PC-9 (cell line): ENCODE measurements at regions not wholly inside any gene's neighbourhood (a gene's known extent, or its start where the extent isn't known, plus 50 kb on each side); places are given as distances from the start of the nearest gene placed in this dataset.
"Not testable (repeated sequence)": the region's sequence is repeated elsewhere in the genome, so short reads cannot be mapped to it uniquely, and the experiment has no call there.

Experiments used
- BruUV-seq: library from RNA; stranded (reverse); fragments of 400-500 nt; replicated peaks from 2 replicates; lab custom pipeline; 2021; lab: Mats Ljungman, UMichigan
- CTCF ChIA-PET: fragments of 300-600 bp; sonication (Branson Sonifier 250); formaldehyde crosslinking; loops from one replicate; lab custom pipeline; 2022; ENCODE audit warnings: antibody characterized with exemption; lab: Charles Lee
- POLR2A ChIA-PET: fragments of 300-600 bp; sonication (Branson Sonifier 250); formaldehyde crosslinking; loops from one replicate; lab custom pipeline; 2022; ENCODE audit warnings: antibody characterized with exemption; ENCODE audit not compliant: unreplicated experiment; lab: Charles Lee
- DNase-seq, 2 experiments: peaks; one replicate each; pipeline versions ENCODE4 v3.0.0 to v3.0.0-alpha.2; 2015 to 2022; ENCODE audit warnings: mixed read lengths in 1 of 2
- H2AFZ ChIP-seq: fragments of 200-600 bp; sonication (generic); 2 replicates; pipeline ENCODE4 v1.8.1; 2017; ENCODE audit warnings: antibody characterized with exemption
- H3F3A ChIP-seq: fragments of 200-600 bp; sonication (generic); 2 replicates; pipeline ENCODE4 v1.8.1; 2017; ENCODE audit warnings: antibody characterized with exemption, mild to moderate bottlenecking, low read depth; ENCODE audit not compliant: insufficient read depth
- H3K27ac ChIP-seq: fragments of 200-600 bp; sonication (generic); 2 replicates; pipeline ENCODE4 v1.6.1; 2016; ENCODE audit warnings: mixed run types
- H3K27me3 ChIP-seq: fragments of 200-600 bp; sonication (generic); 2 replicates; pipeline ENCODE4 v1.6.1; 2016; ENCODE audit warnings: low read depth, mixed run types; ENCODE audit not compliant: insufficient read depth
- H3K36me3 ChIP-seq: fragments of 200-600 bp; sonication (generic); 2 replicates; pipeline ENCODE4 v1.6.1; 2016; ENCODE audit warnings: low read depth, mixed run types
- H3K4me1 ChIP-seq: fragments of 200-600 bp; sonication (generic); replicated peaks from 2 replicates; pipeline ENCODE4 v1.6.1; 2016; ENCODE audit warnings: mixed run types; ENCODE audit not compliant: insufficient read depth
- H3K4me2 ChIP-seq: fragments of 200-600 bp; sonication (generic); 2 replicates; pipeline ENCODE4 v1.6.1; 2017; ENCODE audit warnings: mixed run types
- H3K4me3 ChIP-seq: fragments of 200-600 bp; sonication (generic); 2 replicates; pipeline ENCODE4 v1.6.1; 2016; ENCODE audit warnings: mixed run types
- H3K79me2 ChIP-seq: fragments of 200-600 bp; sonication (generic); 2 replicates; pipeline ENCODE4 v1.6.1; 2017; ENCODE audit warnings: low read depth, mixed run types
- H3K9me2 ChIP-seq: fragments of 200-600 bp; sonication (generic); 2 replicates; pipeline ENCODE4 v1.8.1; 2017; ENCODE audit warnings: mild to moderate bottlenecking; ENCODE audit not compliant: insufficient read depth
- H3K9me3 ChIP-seq: fragments of 200-600 bp; sonication (generic); 2 replicates; pipeline ENCODE4 v1.8.1; 2016; ENCODE audit warnings: low read depth; ENCODE audit not compliant: insufficient read depth
- H4K20me1 ChIP-seq: fragments of 200-600 bp; sonication (generic); 2 replicates; pipeline ENCODE4 v1.8.1; 2017; ENCODE audit not compliant: insufficient read depth
- CTCF ChIP-seq: fragments of 200-600 bp; sonication (generic); conservative IDR thresholded peaks from 2 replicates; pipeline ENCODE4 v1.6.1; 2017; ENCODE audit warnings: mixed run types, antibody characterized with exemption, mild to moderate bottlenecking, moderate library complexity
- EZH2 ChIP-seq: fragments of 200-600 bp; sonication (generic); IDR thresholded peaks from 2 replicates; pipeline ENCODE4 v1.8.0; 2017; ENCODE audit warnings: antibody characterized with exemption, low read depth
- intact Hi-C: fragments of 100-400 bp; cut with micrococcal nuclease; formaldehyde crosslinking; loops from one replicate; pipeline ENCODE4 v1.10.0; 2022; ENCODE audit not compliant: unreplicated experiment

- no peak overlapping the region for H2AFZ ChIP-seq
- no peaks in the 10 kb centered on the region; the same call in 1 of the 2 replicates for H4K20me1 ChIP-seq
- no peak overlapping the region for H3K27ac ChIP-seq
- no peaks in the 10 kb centered on the region for H3K79me2 ChIP-seq
- intact Hi-C loops = no loop called here
- no TSS peak for BruUV-seq
- no peaks in the 10 kb centered on the region for H3K27me3 ChIP-seq
- H3K4me2 ChIP-seq = no peak overlapping the region
- H3K9me3 ChIP-seq = no peaks in the 10 kb centered on the region
- no peaks in the 10 kb centered on the region for H3F3A ChIP-seq
- POLR2A ChIA-PET = no interaction called here
- H3K9me2 ChIP-seq = no peaks in the 10 kb centered on the region
- DNase-seq = no peak
- no peak overlapping the region for H3K4me3 ChIP-seq
- no peak for TF ChIP-seq EZH2
- no peak for TF ChIP-seq CTCF
- no peaks in the 10 kb centered on the region for H3K36me3 ChIP-seq
- CTCF ChIA-PET = interaction anchor here (0.7 kb wide), 1 partner anchor 477 kb away, joined by 3 read pairs; no protein-coding TSS in a partner anchor
- no peaks in the 10 kb centered on the region for H3K4me1 ChIP-seq
These were observed 217.4 kb upstream of the PDE3A start for GRCh38 chr12:20150835-20151422.

DNA sequence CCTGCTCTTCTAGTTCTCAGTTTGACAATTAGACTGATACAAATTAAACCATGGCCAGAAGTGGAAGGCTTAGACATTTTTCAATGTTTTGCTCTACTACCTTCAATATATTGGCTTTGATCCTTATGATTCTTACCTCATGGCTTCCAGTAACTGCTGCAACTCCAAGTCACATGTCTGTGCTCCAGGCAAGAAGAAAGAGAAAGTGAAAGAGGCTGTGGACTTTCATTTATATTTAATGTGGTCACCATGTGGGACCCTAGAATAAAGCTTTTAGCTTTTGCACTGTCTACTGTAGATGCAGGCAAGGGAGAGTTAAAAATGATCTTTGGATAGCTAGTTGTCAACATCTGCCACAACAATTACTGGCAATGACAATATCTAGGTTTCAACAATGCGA lies 214.3 kb upstream of the PDE3A start:
- no peaks in the 10 kb centered on the region for H3K27me3 ChIP-seq
- H3K4me1 ChIP-seq = no peaks in the 10 kb centered on the region
- ChIA-PET POLR2A (no interaction called here), CTCF (no interaction called here)
- no peaks in the 10 kb centered on the region for H3F3A ChIP-seq
- DNase-seq = no peak
- peak overlapping the region; percentile 26; the same call in 1 of the 2 replicates for H3K4me2 ChIP-seq
- H3K9me2 ChIP-seq = no peaks in the 10 kb centered on the region
- H2AFZ ChIP-seq = no peak overlapping the region
- no peaks in the 10 kb centered on the region for H3K79me2 ChIP-seq
- H3K4me3 ChIP-seq = no peak overlapping the region
- no peaks in the 10 kb centered on the region for H3K9me3 ChIP-seq
- H4K20me1 ChIP-seq = no peaks in the 10 kb centered on the region
- H3K27ac ChIP-seq = no peak overlapping the region
- intact Hi-C loops = no loop called here
- H3K36me3 ChIP-seq = no peaks in the 10 kb centered on the region
- TF ChIP-seq EZH2 (no peak), CTCF (no peak)
- no TSS peak for BruUV-seq

DNA sequence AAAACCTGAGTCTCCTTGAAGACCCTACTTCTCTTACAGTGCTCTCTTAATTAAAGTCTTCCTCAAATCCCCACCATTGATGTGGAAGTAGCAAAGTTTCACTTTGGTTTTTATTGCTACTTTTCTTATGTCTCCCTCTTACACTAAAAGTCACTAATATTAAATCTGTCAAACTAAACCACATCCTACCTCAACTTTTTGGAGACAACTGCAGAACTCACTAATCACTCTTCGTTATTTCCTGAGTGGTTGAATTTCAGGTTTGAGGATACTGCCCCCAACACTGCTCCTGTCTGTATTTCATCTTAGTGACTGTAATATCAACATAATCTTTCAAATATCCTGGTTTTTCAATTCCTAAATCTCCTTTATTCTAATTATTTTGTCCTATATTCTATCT lies 213.0 kb upstream of the PDE3A start:
- no TSS peak for BruUV-seq
- no peak for DNase-seq
- intact Hi-C loops = no loop called here
- Histone ChIP-seq H3K27me3 (no peaks in the 10 kb centered on the region), H3K79me2 (no peaks in the 10 kb centered on the region), H2AFZ (no peak overlapping the region), H3K9me2 (no peaks in the 10 kb centered on the region), H3F3A (no peaks in the 10 kb centered on the region), H3K4me1 (no peaks in the 10 kb centered on the region), H3K36me3 (no peaks in the 10 kb centered on the region), H3K4me2 (no peak overlapping the region), H3K27ac (no peak overlapping the region), H3K4me3 (no peak overlapping the region), H3K9me3 (no peaks in the 10 kb centered on the region), H4K20me1 (no peaks in the 10 kb centered on the region)
- TF ChIP-seq EZH2 (no peak), CTCF (no peak)
- POLR2A ChIA-PET = no interaction called here
- CTCF ChIA-PET = no interaction called here

DNA sequence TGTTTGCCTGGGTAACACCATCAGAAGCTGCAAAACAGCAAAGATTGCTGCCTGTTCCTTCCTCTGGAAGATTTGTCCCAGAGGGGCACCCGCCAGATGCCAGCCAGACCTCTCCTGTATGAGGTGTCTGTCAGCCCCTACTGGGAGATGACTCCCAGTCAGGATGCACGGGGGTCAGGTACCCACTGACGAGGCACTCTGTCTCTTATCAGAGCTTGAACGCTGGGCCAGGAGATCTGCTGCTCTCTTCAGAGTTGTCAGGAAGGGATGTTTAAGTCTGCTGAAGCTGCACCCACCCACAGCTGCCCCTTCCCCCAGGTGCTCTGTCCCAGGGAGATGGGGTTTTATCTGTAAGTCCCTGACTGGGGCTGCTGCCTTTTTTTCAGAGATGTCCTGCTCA lies 207.4 kb upstream of the PDE3A start:
- intact Hi-C loops, H3K27ac ChIP-seq, CTCF ChIA-PET, H3K27me3 ChIP-seq, H3K4me2 ChIP-seq, H3K36me3 ChIP-seq, BruUV-seq, H3K4me1 ChIP-seq, H3K4me3 ChIP-seq, H3K79me2 ChIP-seq, H3K9me3 ChIP-seq, H3F3A ChIP-seq, DNase-seq, H2AFZ ChIP-seq, POLR2A ChIA-PET, H3K9me2 ChIP-seq, H4K20me1 ChIP-seq: not testable (repeated sequence)
